A673 (cell line): ENCODE measurements at regions not wholly inside any gene's neighbourhood (a gene's known extent, or its start where the extent isn't known, plus 50 kb on each side); places are given as distances from the start of the nearest gene placed in this dataset.

ENCODE experiments used
- BruUV-seq: library from RNA; stranded (reverse); fragments of 400-500 nt; replicated peaks from 2 replicates; lab custom pipeline; 2021; lab: Mats Ljungman, UMichigan
- CTCF ChIA-PET: fragments of 300-600 bp; sonication (Branson Sonifier 250); formaldehyde crosslinking; loops from one replicate; lab custom pipeline; 2022; ENCODE audit warnings: antibody characterized with exemption; lab: Charles Lee
- POLR2A ChIA-PET: fragments of 300-600 bp; sonication (Branson Sonifier 250); formaldehyde crosslinking; loops from one replicate; lab custom pipeline; 2022; ENCODE audit warnings: antibody characterized with exemption; ENCODE audit not compliant: low non-redundant PET; lab: Charles Lee
- DNase-seq: peaks from one replicate; pipeline ENCODE4 v3.0.0-alpha.2; 2015; ENCODE audit warnings: low spot score
- H3K27ac ChIP-seq: fragments of 200-600 bp; sonication (generic); 2 replicates; pipeline ENCODE4 v1.5.1; 2016; ENCODE audit warnings: mixed run types, low read depth, mild to moderate bottlenecking, mixed read lengths, antibody characterized with exemption, low read length; ENCODE audit not compliant: poor library complexity, severe bottlenecking
- H3K27me3 ChIP-seq: fragments of 200-600 bp; sonication (generic); replicated peaks from 2 replicates; pipeline ENCODE4 v1.6.1; 2017; ENCODE audit warnings: mixed run types, low read depth, mild to moderate bottlenecking, mixed read lengths, antibody characterized with exemption, low read length; ENCODE audit not compliant: insufficient read depth, poor library complexity
- H3K36me3 ChIP-seq: fragments of 200-600 bp; sonication (generic); 2 replicates; pipeline ENCODE4 v1.6.1; 2016; ENCODE audit warnings: mixed run types, mild to moderate bottlenecking, mixed read lengths, antibody characterized with exemption, low read length; ENCODE audit not compliant: insufficient read depth, poor library complexity, severe bottlenecking
- H3K4me1 ChIP-seq: fragments of 200-600 bp; sonication (generic); 2 replicates; pipeline ENCODE4 v1.6.1; 2017; ENCODE audit warnings: mixed run types, mild to moderate bottlenecking, mixed read lengths, antibody characterized with exemption, low read length; ENCODE audit not compliant: insufficient read depth, poor library complexity, severe bottlenecking
- H3K4me3 ChIP-seq: fragments of 200-600 bp; sonication (generic); 2 replicates; pipeline ENCODE4 v1.5.1; 2016; ENCODE audit warnings: low read depth, mixed run types, mild to moderate bottlenecking, mixed read lengths, low read length; ENCODE audit not compliant: poor library complexity, severe bottlenecking
- H3K9me3 ChIP-seq: fragments of 200-600 bp; sonication (generic); 2 replicates; pipeline ENCODE4 v1.6.1; 2016; ENCODE audit warnings: mixed run types, low read depth, mild to moderate bottlenecking, mixed read lengths, antibody characterized with exemption, low read length; ENCODE audit not compliant: poor library complexity, severe bottlenecking
- EZH2 ChIP-seq: fragments of 200-600 bp; sonication (generic); IDR thresholded peaks from 2 replicates; pipeline ENCODE4 v1.6.1; 2017; ENCODE audit warnings: borderline replicate concordance, low read depth, mild to moderate bottlenecking, mixed read lengths, antibody characterized with exemption, low read length; ENCODE audit not compliant: poor library complexity, severe bottlenecking
- intact Hi-C: fragments of 100-400 bp; cut with micrococcal nuclease; formaldehyde crosslinking; loops from one replicate; pipeline ENCODE4 v1.10.0; 2022; ENCODE audit not compliant: unreplicated experiment
- TF ChIP-seq, protein P1 (sequence below): fragments of 300-800, 200-600 bp; sonication (generic); conservative IDR thresholded peaks from 2 replicates; pipeline ENCODE4 v1.5.1; 2017; ENCODE audit warnings: low read depth, mild to moderate bottlenecking, antibody characterized with exemption, low read length, moderate library complexity, mixed read lengths

- POLR2A ChIA-PET, result no interaction called here
- H3K27ac ChIP-seq, result no peak overlapping the region
- H3K36me3 ChIP-seq, result no peaks in the 10 kb centered on the region
- BruUV-seq, result no TSS peak
- TF ChIP-seq, protein P1, sequence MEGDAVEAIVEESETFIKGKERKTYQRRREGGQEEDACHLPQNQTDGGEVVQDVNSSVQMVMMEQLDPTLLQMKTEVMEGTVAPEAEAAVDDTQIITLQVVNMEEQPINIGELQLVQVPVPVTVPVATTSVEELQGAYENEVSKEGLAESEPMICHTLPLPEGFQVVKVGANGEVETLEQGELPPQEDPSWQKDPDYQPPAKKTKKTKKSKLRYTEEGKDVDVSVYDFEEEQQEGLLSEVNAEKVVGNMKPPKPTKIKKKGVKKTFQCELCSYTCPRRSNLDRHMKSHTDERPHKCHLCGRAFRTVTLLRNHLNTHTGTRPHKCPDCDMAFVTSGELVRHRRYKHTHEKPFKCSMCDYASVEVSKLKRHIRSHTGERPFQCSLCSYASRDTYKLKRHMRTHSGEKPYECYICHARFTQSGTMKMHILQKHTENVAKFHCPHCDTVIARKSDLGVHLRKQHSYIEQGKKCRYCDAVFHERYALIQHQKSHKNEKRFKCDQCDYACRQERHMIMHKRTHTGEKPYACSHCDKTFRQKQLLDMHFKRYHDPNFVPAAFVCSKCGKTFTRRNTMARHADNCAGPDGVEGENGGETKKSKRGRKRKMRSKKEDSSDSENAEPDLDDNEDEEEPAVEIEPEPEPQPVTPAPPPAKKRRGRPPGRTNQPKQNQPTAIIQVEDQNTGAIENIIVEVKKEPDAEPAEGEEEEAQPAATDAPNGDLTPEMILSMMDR, result no peak
- TF ChIP-seq EZH2, result no peak
- no peak overlapping the region for H3K4me3 ChIP-seq
- CTCF ChIA-PET, result no interaction called here
- peaks cover 9% of the 10 kb centered on the region for H3K9me3 ChIP-seq
- no peak for DNase-seq
- no peaks in the 10 kb centered on the region for H3K4me1 ChIP-seq
- H3K27me3 ChIP-seq, result no peaks in the 10 kb centered on the region
- intact Hi-C loops, result no loop called here
Observed at GRCh38 chr4:14802596-14802995, 199.7 kb upstream of the CPEB2 start.

- DNase-seq, result no peak
- no peak for TF ChIP-seq EZH2
- TF ChIP-seq, protein P1, result no peak
- Histone ChIP-seq H3K27me3 (no peaks in the 10 kb centered on the region), H3K9me3 (no peaks in the 10 kb centered on the region), H3K27ac (no peak overlapping the region), H3K4me3 (no peak overlapping the region), H3K36me3 (no peaks in the 10 kb centered on the region), H3K4me1 (no peaks in the 10 kb centered on the region)
- ChIA-PET CTCF (no interaction called here), POLR2A (no interaction called here)
- no TSS peak for BruUV-seq
- intact Hi-C loops, result no loop called here
Observed at GRCh38 chr4:14807856-14808255, 194.4 kb upstream of the CPEB2 start.

- Histone ChIP-seq H3K9me3 (no peaks in the 10 kb centered on the region), H3K36me3 (no peaks in the 10 kb centered on the region), H3K4me1 (no peaks in the 10 kb centered on the region), H3K4me3 (no peak overlapping the region), H3K27ac (no peak overlapping the region), H3K27me3 (no peaks in the 10 kb centered on the region)
- ChIA-PET CTCF (no interaction called here), POLR2A (no interaction called here)
- no peak for DNase-seq
- no TSS peak for BruUV-seq
- no peak for TF ChIP-seq EZH2
- TF ChIP-seq, protein P1, result no peak
- intact Hi-C loops, result no loop called here
Observed at GRCh38 chr4:14809203-14809602, 193.1 kb upstream of the CPEB2 start.
